ENCODE measurements at regions not wholly inside any gene's neighbourhood (a gene's known extent, or its start where the extent isn't known, plus 50 kb on each side); places are given as distances from the start of the nearest gene placed in this dataset.

DNA sequence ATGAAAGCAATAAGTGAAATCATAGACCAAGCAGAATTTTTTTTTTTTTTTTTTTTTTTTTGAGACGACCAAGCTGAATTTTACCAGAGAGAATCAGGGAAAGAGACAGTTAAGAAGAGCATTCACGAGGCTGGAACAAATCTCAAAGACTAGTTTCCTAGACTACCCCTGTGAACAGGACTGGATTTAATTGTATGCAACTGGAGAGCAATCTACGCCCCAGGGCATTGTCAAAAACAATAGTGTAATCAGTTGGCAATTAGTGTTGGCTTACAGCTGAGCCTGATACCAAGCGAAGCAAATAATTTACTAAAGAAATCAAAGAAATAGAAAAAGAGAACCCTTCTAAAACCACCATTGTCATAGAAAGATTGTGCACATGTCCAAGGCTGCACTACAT lies 232.9 kb upstream of the CPNE8 start:
- TF ChIP-seq, protein P1, sequence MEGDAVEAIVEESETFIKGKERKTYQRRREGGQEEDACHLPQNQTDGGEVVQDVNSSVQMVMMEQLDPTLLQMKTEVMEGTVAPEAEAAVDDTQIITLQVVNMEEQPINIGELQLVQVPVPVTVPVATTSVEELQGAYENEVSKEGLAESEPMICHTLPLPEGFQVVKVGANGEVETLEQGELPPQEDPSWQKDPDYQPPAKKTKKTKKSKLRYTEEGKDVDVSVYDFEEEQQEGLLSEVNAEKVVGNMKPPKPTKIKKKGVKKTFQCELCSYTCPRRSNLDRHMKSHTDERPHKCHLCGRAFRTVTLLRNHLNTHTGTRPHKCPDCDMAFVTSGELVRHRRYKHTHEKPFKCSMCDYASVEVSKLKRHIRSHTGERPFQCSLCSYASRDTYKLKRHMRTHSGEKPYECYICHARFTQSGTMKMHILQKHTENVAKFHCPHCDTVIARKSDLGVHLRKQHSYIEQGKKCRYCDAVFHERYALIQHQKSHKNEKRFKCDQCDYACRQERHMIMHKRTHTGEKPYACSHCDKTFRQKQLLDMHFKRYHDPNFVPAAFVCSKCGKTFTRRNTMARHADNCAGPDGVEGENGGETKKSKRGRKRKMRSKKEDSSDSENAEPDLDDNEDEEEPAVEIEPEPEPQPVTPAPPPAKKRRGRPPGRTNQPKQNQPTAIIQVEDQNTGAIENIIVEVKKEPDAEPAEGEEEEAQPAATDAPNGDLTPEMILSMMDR (IDR thresholded peaks at IDR 0.05): no peak
- no peak for TF ChIP-seq GABPA (IDR thresholded peaks at IDR 0.05; ENCODE audit: low read depth)

All from SK-N-SH (cell line).